Muscle layer of colon (tissue), 2 donors: ENCODE measurements at regions not wholly inside any gene's neighbourhood (a gene's known extent, or its start where the extent isn't known, plus 50 kb on each side); places are given as distances from the start of the nearest gene placed in this dataset.

Experiments
- H3K27ac ChIP-seq: one replicate; pipeline ENCODE4 v1.7.0; 2013; ENCODE audit warnings: low read depth, mild to moderate bottlenecking, low read length, moderate library complexity
- H3K27me3 ChIP-seq, 2 donors: one replicate each; pipeline ENCODE4 v1.7.0; 2013; ENCODE audit warnings: low read length in 2 of 2, mild to moderate bottlenecking in 2 of 2; ENCODE audit not compliant: insufficient read depth in 2 of 2, control insufficient read depth in 1 of 2
- H3K36me3 ChIP-seq: one replicate; pipeline ENCODE4 v1.7.0; 2013; ENCODE audit warnings: mild to moderate bottlenecking, low read length; ENCODE audit not compliant: insufficient read depth
- H3K4me1 ChIP-seq: one replicate; pipeline ENCODE4 v1.7.0; 2013; ENCODE audit warnings: mild to moderate bottlenecking, low read length; ENCODE audit not compliant: insufficient read depth
- H3K4me3 ChIP-seq, 2 donors: one replicate each; pipeline ENCODE4 v1.7.0; 2013; ENCODE audit warnings: low read length in 2 of 2, low read depth in 1 of 2, mild to moderate bottlenecking in 1 of 2, moderate library complexity in 1 of 2
- H3K9ac ChIP-seq: one replicate; pipeline ENCODE4 v1.7.0; 2013; ENCODE audit warnings: low read length
- H3K9me3 ChIP-seq: one replicate; pipeline ENCODE4 v1.7.0; 2013; ENCODE audit warnings: mild to moderate bottlenecking, low read length
- donor health status: abdominal sarcoma.
- donor health status: Adenocarcinoma of cecum.

DNA sequence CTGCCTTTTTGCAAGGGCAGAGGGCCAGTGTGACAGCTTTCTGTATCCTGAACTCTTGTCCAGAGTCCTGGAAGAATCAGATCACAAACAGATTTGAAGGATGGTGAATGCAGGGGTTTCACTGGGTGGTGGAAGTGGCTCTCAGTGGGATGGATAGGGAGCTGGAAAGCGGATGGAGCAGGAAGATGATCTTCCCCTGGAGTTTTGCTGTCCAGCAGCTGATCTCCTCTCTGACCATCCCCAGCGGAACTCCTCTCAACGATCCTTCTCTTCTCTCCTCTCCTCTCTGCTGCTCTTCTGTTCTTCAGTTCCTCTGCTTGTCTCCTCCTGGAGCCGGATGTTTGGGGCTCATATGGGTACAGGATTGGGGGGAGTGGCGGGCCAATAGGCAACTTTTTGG lies 108.3 kb upstream of the HMHB1 start:
- H3K27me3 ChIP-seq, result no peaks in the 10 kb centered on the region

DNA sequence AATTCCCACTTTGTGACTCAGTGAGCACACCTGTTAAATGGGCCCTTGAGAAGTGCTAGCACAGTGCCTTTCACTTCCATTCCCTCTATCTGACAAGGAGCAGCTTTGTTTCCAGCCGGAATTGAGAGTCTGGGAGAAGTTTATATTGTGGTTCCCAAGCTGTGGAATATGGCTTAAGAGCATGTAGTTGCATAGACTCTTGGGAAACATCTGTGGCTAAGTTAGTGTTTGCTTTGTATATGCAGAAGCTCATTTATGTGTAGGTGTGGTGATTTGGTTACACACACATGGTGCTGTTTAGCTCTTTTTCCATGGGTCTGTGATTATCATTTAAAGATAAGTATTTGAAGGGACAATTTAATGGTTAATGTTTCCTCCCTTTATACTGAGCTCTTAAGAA lies 110.5 kb upstream of the HMHB1 start:
- Histone ChIP-seq H3K4me3 (no peak overlapping the region), H3K4me1 (no peaks in the 10 kb centered on the region), H3K27me3 (no peaks in the 10 kb centered on the region), H3K36me3 (no peaks in the 10 kb centered on the region), H3K9me3 (no peaks in the 10 kb centered on the region), H3K9ac (no peak overlapping the region), H3K27ac (no peak overlapping the region)

More for the DNA sequence above, 108.3 kb upstream of the HMHB1 start:
- Histone ChIP-seq H3K9ac (no peak overlapping the region), H3K9me3 (no peaks in the 10 kb centered on the region), H3K4me1 (no peaks in the 10 kb centered on the region), H3K4me3 (no peak overlapping the region), H3K27ac (no peak overlapping the region), H3K36me3 (no peaks in the 10 kb centered on the region)

GRCh38 chr5:143700994-143701393 lies 111.0 kb upstream of the HMHB1 start:
- Histone ChIP-seq H3K4me3 (no peak overlapping the region), H3K36me3 (no peaks in the 10 kb centered on the region), H3K9me3 (no peaks in the 10 kb centered on the region), H3K27me3 (no peaks in the 10 kb centered on the region), H3K27ac (no peak overlapping the region), H3K9ac (no peak overlapping the region), H3K4me1 (no peaks in the 10 kb centered on the region)

DNA sequence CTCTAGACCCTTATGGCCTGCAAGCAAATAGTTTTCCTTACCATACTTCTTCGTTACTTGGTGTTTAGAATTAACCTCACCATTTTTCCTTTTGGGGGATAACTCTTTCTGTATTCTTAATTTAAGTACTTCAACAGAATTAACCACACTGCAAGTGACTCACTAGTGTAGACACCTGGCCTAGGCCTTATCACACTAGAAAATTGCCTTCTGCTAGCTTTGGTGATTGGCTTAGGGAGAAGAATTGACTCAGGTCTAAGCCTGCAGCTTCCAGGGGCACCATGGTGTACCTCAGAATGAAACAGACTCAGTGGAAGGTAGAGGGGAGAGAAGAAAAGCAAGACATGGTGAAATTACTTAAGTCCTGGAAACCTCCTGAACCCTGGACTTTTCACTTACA lies 112.8 kb upstream of the HMHB1 start:
- Histone ChIP-seq H3K36me3 (no peaks in the 10 kb centered on the region), H3K9me3 (no peaks in the 10 kb centered on the region), H3K9ac (no peak overlapping the region)

DNA sequence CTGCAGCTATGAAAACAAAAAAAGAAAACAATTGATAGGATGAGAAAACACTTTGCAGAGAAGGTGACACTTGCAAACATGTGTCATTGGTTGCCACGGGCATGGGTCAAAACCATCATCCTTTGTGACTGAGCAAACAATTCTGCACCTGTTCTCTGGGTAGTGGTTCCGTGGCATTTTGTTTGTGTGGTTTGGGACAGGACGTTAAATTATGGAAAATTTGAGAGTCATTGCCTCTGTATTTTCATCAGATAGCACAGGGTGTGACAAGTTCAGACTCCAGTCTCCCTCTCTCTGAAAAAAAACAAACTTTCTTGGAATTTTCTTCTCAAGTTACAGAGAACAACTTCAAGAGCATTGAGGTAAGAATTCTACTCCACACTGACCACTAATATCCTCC lies 113.4 kb upstream of the HMHB1 start:
- Histone ChIP-seq H3K27ac (no peak overlapping the region), H3K4me3 (no peak overlapping the region), H3K36me3 (no peaks in the 10 kb centered on the region), H3K4me1 (peaks cover 9% of the 10 kb centered on the region), H3K27me3 (no peaks in the 10 kb centered on the region), H3K9me3 (no peaks in the 10 kb centered on the region), H3K9ac (no peak overlapping the region)

More for the DNA sequence above, 112.8 kb upstream of the HMHB1 start:
- Histone ChIP-seq H3K27ac (no peak overlapping the region), H3K27me3 (no peaks in the 10 kb centered on the region), H3K4me3 (no peak overlapping the region), H3K4me1 (peaks cover 4% of the 10 kb centered on the region)

DNA sequence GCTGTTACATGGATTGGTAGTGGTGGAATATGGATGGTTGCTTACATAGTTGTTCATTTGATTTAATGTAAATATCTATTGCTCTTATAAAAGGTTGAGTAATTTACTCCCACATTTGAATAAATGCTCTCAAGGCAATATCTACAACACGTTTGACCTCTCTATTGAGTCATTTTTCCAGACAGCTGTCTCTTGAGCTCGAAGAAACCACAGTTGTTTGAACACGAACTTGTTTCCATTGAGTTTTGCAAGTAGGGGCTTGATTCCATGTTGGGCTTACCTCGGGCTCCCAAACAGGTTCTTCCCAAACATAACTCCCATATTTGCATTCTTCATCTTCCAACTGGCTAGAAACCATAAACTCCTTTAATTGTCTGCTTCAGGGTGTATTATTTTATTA lies 115.0 kb upstream of the HMHB1 start:
- peaks cover 21% of the 10 kb centered on the region for H3K4me1 ChIP-seq
- H3K36me3 ChIP-seq, result no peaks in the 10 kb centered on the region
- H3K4me3 ChIP-seq, result no peak overlapping the region
- H3K9ac ChIP-seq, result no peak overlapping the region
- no peaks in the 10 kb centered on the region for H3K27me3 ChIP-seq
- H3K9me3 ChIP-seq, result no peaks in the 10 kb centered on the region
- H3K27ac ChIP-seq, result no peak overlapping the region

DNA sequence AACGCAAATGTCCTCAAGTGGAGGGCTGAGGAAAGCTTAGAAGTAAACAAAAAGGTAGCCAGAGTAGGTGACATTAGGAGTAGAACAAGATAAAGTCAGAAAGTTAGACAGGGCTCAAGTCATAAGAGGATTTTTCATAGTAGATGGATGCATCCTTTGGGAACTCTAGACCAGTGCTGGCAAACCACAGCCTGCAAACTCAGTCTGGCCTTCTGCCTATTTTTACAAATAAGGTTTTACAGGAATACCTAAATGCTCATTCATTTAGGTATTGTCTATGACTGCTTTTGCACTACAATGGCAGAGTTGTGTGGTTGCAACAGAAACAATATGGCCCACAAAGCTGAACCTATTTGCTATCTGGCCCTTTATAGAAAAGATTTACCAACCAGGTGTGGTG lies 116.0 kb upstream of the HMHB1 start:
- H3K36me3 ChIP-seq, result no peaks in the 10 kb centered on the region
- H3K27ac ChIP-seq, result no peak overlapping the region
- peaks cover 24% of the 10 kb centered on the region for H3K4me1 ChIP-seq
- H3K9me3 ChIP-seq, result no peaks in the 10 kb centered on the region
- H3K9ac ChIP-seq, result no peak overlapping the region
- H3K27me3 ChIP-seq, result no peaks in the 10 kb centered on the region
- no peak overlapping the region for H3K4me3 ChIP-seq

DNA sequence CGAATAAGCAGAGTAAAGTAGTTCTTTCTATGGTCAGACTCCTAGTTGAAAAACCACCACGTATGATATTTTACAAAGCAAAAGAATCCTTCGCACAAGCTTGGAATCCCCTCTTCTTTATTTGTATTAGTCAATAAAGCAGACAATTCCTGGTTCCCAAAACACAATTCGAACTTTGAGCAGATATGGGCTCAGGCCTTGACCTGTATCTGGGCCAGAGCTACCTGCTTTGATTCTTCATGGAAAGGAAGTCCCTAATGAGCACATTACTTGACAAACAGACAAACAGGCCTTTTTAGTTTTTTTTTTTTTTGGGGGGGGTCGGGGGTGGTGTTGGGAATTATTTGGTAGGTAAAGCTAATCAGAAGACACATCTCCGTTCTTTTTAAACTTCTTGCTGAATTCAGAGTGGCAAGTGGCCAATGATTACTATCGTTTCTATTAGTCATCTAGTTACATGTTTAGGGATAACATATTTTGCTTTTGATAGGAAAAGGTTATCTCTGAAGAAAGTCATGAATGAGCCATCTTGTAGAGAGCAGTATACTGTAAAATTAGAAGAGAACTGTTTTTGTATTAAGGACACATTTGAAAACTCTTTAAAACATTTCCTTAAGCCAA lies 116.6 kb upstream of the HMHB1 start:
- Histone ChIP-seq H3K36me3 (no peaks in the 10 kb centered on the region), H3K4me3 (no peak overlapping the region), H3K9me3 (no peaks in the 10 kb centered on the region), H3K27ac (no peak overlapping the region), H3K27me3 (no peaks in the 10 kb centered on the region), H3K4me1 (peaks cover 24% of the 10 kb centered on the region), H3K9ac (no peak overlapping the region)

GRCh38 chr5:143694357-143694756 lies 117.6 kb upstream of the HMHB1 start:
- no peaks in the 10 kb centered on the region for H3K9me3 ChIP-seq
- H3K4me3 ChIP-seq, result no peak overlapping the region
- H3K27me3 ChIP-seq, result no peaks in the 10 kb centered on the region
- no peaks in the 10 kb centered on the region for H3K36me3 ChIP-seq
- no peak overlapping the region for H3K27ac ChIP-seq
- no peak overlapping the region for H3K9ac ChIP-seq
- peaks cover 24% of the 10 kb centered on the region for H3K4me1 ChIP-seq

GRCh38 chr5:143693651-143694252 lies 118.2 kb upstream of the HMHB1 start:
- Histone ChIP-seq H3K27ac (no peak overlapping the region), H3K9me3 (no peaks in the 10 kb centered on the region), H3K4me3 (no peak overlapping the region), H3K9ac (no peak overlapping the region), H3K36me3 (no peaks in the 10 kb centered on the region), H3K27me3 (no peaks in the 10 kb centered on the region), H3K4me1 (peaks cover 24% of the 10 kb centered on the region)

DNA sequence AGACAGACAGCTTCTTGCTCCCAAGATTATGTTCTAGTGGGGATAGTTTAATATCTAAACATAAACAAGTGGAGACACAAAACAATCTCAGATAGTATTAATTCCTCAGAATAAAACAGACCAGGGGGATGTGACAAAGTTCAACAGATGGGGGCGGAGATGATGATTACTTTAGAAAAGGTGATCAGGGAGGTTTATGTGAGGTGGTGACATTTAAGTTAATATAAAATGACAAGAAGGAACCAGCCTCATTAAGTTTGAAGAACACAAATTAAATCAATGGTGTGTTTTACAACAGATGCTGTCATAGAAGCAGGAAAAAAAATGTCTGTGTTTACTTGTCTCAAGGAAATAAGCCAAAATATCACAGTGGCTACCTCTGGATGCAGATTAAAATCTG lies 119.6 kb upstream of the HMHB1 start:
- Histone ChIP-seq H3K9ac (no peak overlapping the region), H3K4me3 (no peak overlapping the region), H3K36me3 (no peaks in the 10 kb centered on the region), H3K9me3 (no peaks in the 10 kb centered on the region), H3K27me3 (no peaks in the 10 kb centered on the region), H3K27ac (no peak overlapping the region), H3K4me1 (peaks cover 24% of the 10 kb centered on the region)

DNA sequence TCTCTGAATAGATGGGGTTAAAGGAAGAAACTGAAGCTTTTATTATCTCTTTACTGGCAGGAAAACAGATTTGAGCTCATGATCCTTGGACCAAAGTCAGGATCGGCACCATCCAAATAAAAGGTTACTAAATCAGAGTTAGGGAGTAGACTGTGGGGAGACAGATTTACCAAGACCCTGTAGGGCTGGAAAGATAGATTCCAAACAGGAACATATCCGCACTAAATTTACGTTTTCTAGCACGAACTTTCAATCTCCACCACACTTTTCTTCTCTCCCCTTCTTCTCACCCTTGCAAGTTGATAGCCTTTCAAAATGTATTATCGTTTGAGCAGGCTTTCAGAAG lies 120.0 kb upstream of the HMHB1 start:
- Histone ChIP-seq H3K36me3 (no peaks in the 10 kb centered on the region), H3K4me3 (no peak overlapping the region), H3K4me1 (peaks cover 24% of the 10 kb centered on the region), H3K27ac (no peak overlapping the region), H3K9ac (no peak overlapping the region), H3K9me3 (no peaks in the 10 kb centered on the region), H3K27me3 (no peaks in the 10 kb centered on the region)
